NCI-H1694 (cell line): ENCODE measurements at regions not wholly inside any gene's neighbourhood (a gene's known extent, or its start where the extent isn't known, plus 50 kb on each side); places are given as distances from the start of the nearest gene placed in this dataset.

Experiments used
- DNase-seq: peaks from one replicate; lab custom pipeline; 2025; lab: John Stamatoyannopoulos, UW

GRCh38 chr9:107118863-107119624 is 164.0 kb upstream of the RAD23B start:
- no peak for DNase-seq

GRCh38 chr9:107119735-107120134 is 163.3 kb upstream of the RAD23B start:
- DNase-seq, result no peak

GRCh38 chr9:107123389-107123788 is 159.7 kb upstream of the RAD23B start:
- no peak for DNase-seq

- DNase-seq, result no peak
Observed at GRCh38 chr9:107127608-107128007, 155.5 kb upstream of the RAD23B start.

- DNase-seq, result no peak
Observed at GRCh38 chr9:107131108-107131799, 151.8 kb upstream of the RAD23B start.

GRCh38 chr9:107136296-107136695 is 146.8 kb upstream of the RAD23B start:
- no peak for DNase-seq

- DNase-seq, result no peak
Observed at GRCh38 chr9:107137495-107138202, 145.4 kb upstream of the RAD23B start.

- DNase-seq, result no peak
Observed at GRCh38 chr9:107138261-107138992, 144.7 kb upstream of the RAD23B start.

GRCh38 chr9:107141967-107142366 is 141.1 kb upstream of the RAD23B start:
- no peak for DNase-seq

GRCh38 chr9:107142430-107142829 is 140.6 kb upstream of the RAD23B start:
- no peak for DNase-seq

GRCh38 chr9:107142896-107143603 is 140.0 kb upstream of the RAD23B start:
- DNase-seq, result no peak

GRCh38 chr9:107144475-107144874 is 138.6 kb upstream of the RAD23B start:
- DNase-seq, result no peak

- no peak for DNase-seq
Observed at GRCh38 chr9:107147134-107147533, 135.9 kb upstream of the RAD23B start.

- no peak for DNase-seq
Observed at GRCh38 chr9:107148216-107148615, 134.9 kb upstream of the RAD23B start.

GRCh38 chr9:107149756-107150155 is 133.3 kb upstream of the RAD23B start:
- no peak for DNase-seq

GRCh38 chr9:107153336-107153735 is 129.7 kb upstream of the RAD23B start:
- no peak for DNase-seq

GRCh38 chr9:107154291-107154690 is 128.8 kb upstream of the RAD23B start:
- no peak for DNase-seq

GRCh38 chr9:107154766-107155165 is 128.3 kb upstream of the RAD23B start:
- no peak for DNase-seq

GRCh38 chr9:107155244-107155817 is 127.7 kb upstream of the RAD23B start:
- no peak for DNase-seq

- peak; percentile 41 for DNase-seq
Observed at GRCh38 chr9:107158321-107158720, 124.8 kb upstream of the RAD23B start.

- no peak for DNase-seq
Observed at GRCh38 chr9:107161338-107161737, 121.7 kb upstream of the RAD23B start.
